ENCODE measurements at regions not wholly inside any gene's neighbourhood (a gene's known extent, or its start where the extent isn't known, plus 50 kb on each side); places are given as distances from the start of the nearest gene placed in this dataset.

DNA sequence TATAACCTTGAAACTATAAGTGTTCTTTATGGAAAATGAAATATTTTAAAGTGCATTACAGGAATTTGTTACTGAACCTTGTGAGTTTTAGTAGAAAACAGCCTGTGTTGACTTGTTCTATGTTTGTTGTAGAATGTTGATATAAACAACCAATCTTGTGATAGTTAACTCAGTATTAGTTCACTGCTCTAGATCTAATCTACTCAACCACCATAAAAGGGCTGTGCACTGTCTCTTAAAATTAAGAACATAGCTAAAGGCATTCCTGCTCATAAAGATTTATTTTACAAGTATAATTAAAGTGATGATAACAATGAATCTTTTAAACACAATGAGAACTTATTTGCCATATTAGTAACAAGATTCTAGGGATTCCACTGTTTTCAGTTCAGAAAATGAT, 110.5 kb upstream of the KLF7 start:
- DNase-seq (ENCODE audit: low read depth) = no peak
- no peak for TF ChIP-seq CTCF (IDR thresholded peaks at IDR 0.05; ENCODE audit: control insufficient read depth, insufficient read depth, low read depth, low read length, missing control alignments)

GRCh38 chr2:207276858-207277257, 111.1 kb upstream of the KLF7 start:
- no peak for TF ChIP-seq CTCF (IDR thresholded peaks at IDR 0.05; ENCODE audit: control insufficient read depth, insufficient read depth, low read depth, low read length, missing control alignments)
- no peak overlapping the region for H3K4me3 ChIP-seq (ENCODE audit: control insufficient read depth, low read depth, low read length)
- no peak for DNase-seq (ENCODE audit: low read depth)

More for the DNA sequence above, 110.5 kb upstream of the KLF7 start:
- no peak overlapping the region for H3K4me3 ChIP-seq (ENCODE audit: control insufficient read depth, low read depth, low read length)

GRCh38 chr2:207279520-207279919, 113.8 kb upstream of the KLF7 start:
- no peak for TF ChIP-seq CTCF (IDR thresholded peaks at IDR 0.05; ENCODE audit: control insufficient read depth, insufficient read depth, low read depth, low read length, missing control alignments)
- H3K4me3 ChIP-seq (ENCODE audit: control insufficient read depth, low read depth, low read length) = no peak overlapping the region
- DNase-seq (ENCODE audit: low read depth) = no peak

DNA sequence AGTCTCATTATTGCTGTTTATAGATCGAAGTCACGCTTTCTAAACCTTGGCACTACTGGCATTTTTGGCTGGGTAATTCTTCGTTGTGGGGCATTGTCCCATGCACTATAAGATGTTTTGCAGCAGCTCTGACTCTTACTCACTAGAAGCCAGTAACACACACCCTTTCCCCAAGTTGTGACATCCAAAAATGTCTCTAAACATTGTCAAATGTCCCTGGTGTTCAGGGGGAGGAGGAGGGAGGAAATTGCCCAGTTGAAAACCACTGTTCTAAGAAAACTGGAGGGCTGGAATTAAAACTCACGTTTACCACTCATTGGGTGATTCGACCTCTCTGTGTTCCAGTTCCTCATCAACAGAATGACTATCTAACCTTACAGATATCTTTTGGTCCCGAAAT, 115.7 kb upstream of the KLF7 start:
- no peak for DNase-seq (ENCODE audit: low read depth)
- no peak for TF ChIP-seq CTCF (IDR thresholded peaks at IDR 0.05; ENCODE audit: control insufficient read depth, insufficient read depth, low read depth, low read length, missing control alignments)
- no peak overlapping the region for H3K4me3 ChIP-seq (ENCODE audit: control insufficient read depth, low read depth, low read length)

- DNase-seq (ENCODE audit: low read depth) = no peak
- H3K4me3 ChIP-seq (ENCODE audit: control insufficient read depth, low read depth, low read length) = no peak overlapping the region
- TF ChIP-seq CTCF (IDR thresholded peaks at IDR 0.05; ENCODE audit: control insufficient read depth, insufficient read depth, low read depth, low read length, missing control alignments) = no peak
These were observed 117.2 kb upstream of the KLF7 start for GRCh38 chr2:207282916-207283315.

GRCh38 chr2:207283356-207283755, 117.6 kb upstream of the KLF7 start:
- H3K4me3 ChIP-seq (ENCODE audit: control insufficient read depth, low read depth, low read length) = no peak overlapping the region
- no peak for TF ChIP-seq CTCF (IDR thresholded peaks at IDR 0.05; ENCODE audit: control insufficient read depth, insufficient read depth, low read depth, low read length, missing control alignments)
- no peak for DNase-seq (ENCODE audit: low read depth)

Measured in AG09309 (cell line).